Vagina (tissue), 2 donors: ENCODE measurements at regions not wholly inside any gene's neighbourhood (a gene's known extent, or its start where the extent isn't known, plus 50 kb on each side); places are given as distances from the start of the nearest gene placed in this dataset.

Experiments used
- CTCF ChIP-seq, 3 experiments: fragments of 450-650 bp in 2 of 3; fragments of 200-600 bp in 1 of 3; sonication (generic) in 1 of 3; IDR thresholded peaks; one replicate each; pipeline ENCODE4 v1.5.1; 2017 to 2019; ENCODE audit warnings: antibody characterized with exemption in 3 of 3, mild to moderate bottlenecking in 2 of 3, moderate library complexity in 2 of 3
- POLR2A ChIP-seq, 2 donors: fragments of 450-650 bp; IDR thresholded peaks; one replicate each; pipeline ENCODE4 v1.6.1; 2017; ENCODE audit warnings: antibody characterized with exemption in 2 of 2, mild to moderate bottlenecking in 2 of 2, moderate library complexity in 2 of 2
- POLR2AphosphoS5 ChIP-seq, 2 donors: sonication (generic); formaldehyde crosslinking; IDR thresholded peaks; one replicate each; pipeline ENCODE4 v1.9.0; 2017; ENCODE audit warnings: antibody characterized with exemption in 2 of 2, mild to moderate bottlenecking in 2 of 2, low read depth in 1 of 2; ENCODE audit not compliant: insufficient read depth in 1 of 2

- TF ChIP-seq POLR2AphosphoS5 (IDR thresholded peaks at IDR 0.05; ENCODE audit: insufficient read depth in 1 of 2, low read depth in 1 of 2) (no peak), CTCF (IDR thresholded peaks at IDR 0.05) (no peak), POLR2A (IDR thresholded peaks at IDR 0.05) (no peak)
Observed at GRCh38 chr5:82984786-82985735, 92.1 kb downstream of the TMEM167A start.
